ENCODE measurements at regions not wholly inside any gene's neighbourhood (a gene's known extent, or its start where the extent isn't known, plus 50 kb on each side); places are given as distances from the start of the nearest gene placed in this dataset.

- TF ChIP-seq, protein P1, sequence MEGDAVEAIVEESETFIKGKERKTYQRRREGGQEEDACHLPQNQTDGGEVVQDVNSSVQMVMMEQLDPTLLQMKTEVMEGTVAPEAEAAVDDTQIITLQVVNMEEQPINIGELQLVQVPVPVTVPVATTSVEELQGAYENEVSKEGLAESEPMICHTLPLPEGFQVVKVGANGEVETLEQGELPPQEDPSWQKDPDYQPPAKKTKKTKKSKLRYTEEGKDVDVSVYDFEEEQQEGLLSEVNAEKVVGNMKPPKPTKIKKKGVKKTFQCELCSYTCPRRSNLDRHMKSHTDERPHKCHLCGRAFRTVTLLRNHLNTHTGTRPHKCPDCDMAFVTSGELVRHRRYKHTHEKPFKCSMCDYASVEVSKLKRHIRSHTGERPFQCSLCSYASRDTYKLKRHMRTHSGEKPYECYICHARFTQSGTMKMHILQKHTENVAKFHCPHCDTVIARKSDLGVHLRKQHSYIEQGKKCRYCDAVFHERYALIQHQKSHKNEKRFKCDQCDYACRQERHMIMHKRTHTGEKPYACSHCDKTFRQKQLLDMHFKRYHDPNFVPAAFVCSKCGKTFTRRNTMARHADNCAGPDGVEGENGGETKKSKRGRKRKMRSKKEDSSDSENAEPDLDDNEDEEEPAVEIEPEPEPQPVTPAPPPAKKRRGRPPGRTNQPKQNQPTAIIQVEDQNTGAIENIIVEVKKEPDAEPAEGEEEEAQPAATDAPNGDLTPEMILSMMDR (IDR thresholded peaks at IDR 0.05; ENCODE audit: insufficient read depth, low read length, poor library complexity, severe bottlenecking), result no peak
- no peak for TF ChIP-seq EZH2phosphoT487 (conservative IDR thresholded peaks at IDR 0.05; ENCODE audit: low read length)
Observed at GRCh38 chr2:14494759-14495158, 137.8 kb upstream of the LRATD1 start.
